ENCODE measurements at regions not wholly inside any gene's neighbourhood (a gene's known extent, or its start where the extent isn't known, plus 50 kb on each side); places are given as distances from the start of the nearest gene placed in this dataset.

- TF ChIP-seq CTCF (conservative IDR thresholded peaks at IDR 0.05; ENCODE audit: low read depth, low read length) (no peak), EZH2 (IDR thresholded peaks at IDR 0.05; ENCODE audit: low read length, unreplicated experiment) (no peak), EZH2phosphoT487 (IDR thresholded peaks at IDR 0.05; ENCODE audit: borderline replicate concordance, low read length) (no peak)
Measured at GRCh38 chr2:6497048-6497447, 368.7 kb downstream of the CMPK2 start.
